Heart right ventricle (tissue), 16 donors: ENCODE measurements at regions not wholly inside any gene's neighbourhood (a gene's known extent, or its start where the extent isn't known, plus 50 kb on each side); places are given as distances from the start of the nearest gene placed in this dataset.
"Not testable (repeated sequence)": the region's sequence is repeated elsewhere in the genome, so short reads cannot be mapped to it uniquely, and the experiment has no call there.

Source experiments
- ATAC-seq, 8 donors: fragments of 200-7000 bp; cut with Tn5 transposase; one replicate each; pipeline ENCODE4 v1.9.1; 2020; ENCODE audit warnings: mild to moderate bottlenecking in 8 of 8, moderate library complexity in 8 of 8, moderate number of reproducible peaks in 1 of 8
- DNase-seq, 2 donors: peaks; one replicate each; pipeline ENCODE4 v3.0.0-alpha.2; 2020
- H3K27ac ChIP-seq, 10 donors: fragments of 200-600 bp; sonication (generic) in 2 of 10; one replicate each; pipeline versions ENCODE4 v1.5.0 to v1.8.0; 2020 to 2022; ENCODE audit warnings: mild to moderate bottlenecking in 3 of 10
- H3K27me3 ChIP-seq, 7 donors: fragments of 200-600 bp; one replicate each; pipeline ENCODE4 v1.8.0; 2021 to 2022; ENCODE audit warnings: mild to moderate bottlenecking in 2 of 7
- H3K36me3 ChIP-seq, 9 donors: fragments of 200-600 bp; sonication (generic) in 1 of 9; one replicate each; pipeline versions ENCODE4 v1.5.0 to v1.8.0; 2020 to 2022; ENCODE audit warnings: mild to moderate bottlenecking in 2 of 9
- H3K4me1 ChIP-seq, 9 donors: fragments of 200-600 bp; sonication (generic) in 1 of 9; one replicate each; pipeline versions ENCODE4 v1.5.0 to v1.8.0; 2020 to 2022; ENCODE audit warnings: mild to moderate bottlenecking in 4 of 9
- H3K4me3 ChIP-seq, 10 donors: fragments of 200-600 bp; sonication (generic) in 2 of 10; one replicate each; pipeline versions ENCODE4 v1.5.0 to v1.8.0; 2020 to 2022; ENCODE audit warnings: mild to moderate bottlenecking in 7 of 10, moderate library complexity in 2 of 10
- H3K9me3 ChIP-seq, 11 donors: fragments of 200-600 bp in 10 of 11; sonication (generic) in 2 of 11; one replicate each; pipeline versions ENCODE4 v1.5.0 to v1.8.0; 2013 to 2022; ENCODE audit warnings: mild to moderate bottlenecking in 2 of 11, control low read depth in 1 of 11, moderate library complexity in 1 of 11
- WGBS, 2 donors: extraction: QIAGEN DNeasy Blood & Tissue Kit; methylation state at CpG; one replicate each; pipeline ENCODE4 v1.1.7; 2013; ENCODE audit warnings: inconsistent platforms in 1 of 2; 5-methylcytosine and 5-hydroxymethylcytosine counted together
- intact Hi-C, 10 donors: fragments of 100-400 bp; cut with DNase I; formaldehyde crosslinking; loops; one replicate each; pipeline versions ENCODE4 v1.11.1 to v1.14.2; 2022
- TF ChIP-seq, protein P1 (sequence below), 9 donors: fragments of 200-600 bp; sonication (generic) in 2 of 9; IDR thresholded peaks; one replicate each; pipeline versions ENCODE4 v1.5.0 to v1.8.0; 2021 to 2022; ENCODE audit warnings: antibody characterized with exemption in 9 of 9, mild to moderate bottlenecking in 5 of 9, moderate library complexity in 1 of 9
- donor health status: Arrhythmogenic right ventricular cardiomyopathy.
- donor health status: ischemic (EF 13 %, LVEDD 7.1; RV severe dilation, severe dysfunction).
- donor health status: healthy with polysubstance abuse.
- donor health status: DM: no; HTN: yes; CAD: no.
- donor health status: DM: no; HTN: no; CAD: no.
- donor health status: ischemic (EF 25% LVEDD 6.9; RV normal size, moderate dysfunction).
- donor health status: ischemic (EF 25% LVEDD 5.7; RV mildly dilated, moderate dysfunction).
- donor health status: healthy.
- donor health status: DM: yes; HTN: yes; CAD: no.
- donor health status: Ischemic cardiomyopathy.
- donor health status: ischemic (EF 35%, LVEDD 5.7; RV mildly dilated, moderate dysfunction).
- donor health status: nonischemic (EF 11% LVEDD 7.7; RV severe dilation, severe dysfunction).
- donor health status: DM: yes; HTN: yes; CAD: no.
- donor health status: PGD.
- donor health status: ischemic (EF 29% LVEDD 5.4; RV normal size, mild dysfunction).
- donor health status: nonischemic (EF 23%, LVEDD 6.1; RV moderate dilation, normal function).

DNA sequence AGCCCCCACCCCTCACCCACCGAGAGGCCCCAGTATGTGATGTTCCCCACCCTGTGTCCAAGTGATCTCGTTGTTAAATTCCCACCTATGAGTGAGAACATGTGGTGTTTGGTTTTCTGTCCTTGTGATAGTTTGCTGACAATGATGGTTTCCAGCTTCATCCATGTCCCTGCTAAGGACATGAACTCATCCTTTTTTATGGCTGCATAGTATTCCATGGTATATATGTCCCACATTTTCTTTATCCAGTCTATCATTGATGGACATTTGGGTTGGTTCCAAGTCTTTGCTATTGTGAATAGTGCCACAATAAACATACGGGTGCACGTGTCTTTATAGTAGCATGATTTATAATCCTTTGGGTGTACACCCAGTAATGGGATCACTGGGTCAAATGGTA lies 79.2 kb downstream of the PXDC1 start:
- ATAC-seq, intact Hi-C loops, H3K27me3 ChIP-seq, DNase-seq, H3K4me1 ChIP-seq, H3K4me3 ChIP-seq, H3K27ac ChIP-seq, H3K36me3 ChIP-seq: not testable (repeated sequence)
- 82 to 91% methylated on average over 4 of the region's 4 CpGs for WGBS, 2 donors
- H3K9me3 ChIP-seq: peaks cover 0 to 45% (median 9%) of the 10 kb centered on the region in 11 donors

DNA sequence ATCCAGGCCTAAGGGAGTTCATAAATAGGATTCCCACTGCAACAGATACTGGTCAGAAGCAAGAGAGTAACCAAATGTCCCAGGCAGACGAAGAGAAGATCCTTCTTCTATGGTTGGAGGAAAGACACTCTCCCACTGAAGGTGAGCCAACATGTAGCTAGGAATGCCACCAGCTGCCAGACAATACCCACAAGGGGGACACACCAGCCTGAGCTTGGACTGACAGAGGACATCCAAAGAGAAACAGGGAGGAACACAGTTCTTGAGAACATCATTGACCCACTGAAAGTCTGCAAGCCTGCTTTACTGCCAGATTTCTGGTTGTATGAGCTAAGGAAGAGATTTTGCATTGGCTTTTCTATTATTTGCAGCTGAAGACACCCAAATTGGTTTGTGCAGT lies 80.1 kb downstream of the PXDC1 start:
- Histone ChIP-seq H3K27ac (no peak overlapping the region), H3K36me3 (no peaks in the 10 kb centered on the region), H3K4me1 (no peaks in the 10 kb centered on the region), H3K27me3 (no peaks in the 10 kb centered on the region), H3K4me3 (no peak overlapping the region), H3K9me3 (peaks cover 0 to 44% (median 9%) of the 10 kb centered on the region in 11 donors)
- ATAC-seq: no peak
- intact Hi-C loops: no loop called here
- DNase-seq: no peak
- TF ChIP-seq, protein P1, sequence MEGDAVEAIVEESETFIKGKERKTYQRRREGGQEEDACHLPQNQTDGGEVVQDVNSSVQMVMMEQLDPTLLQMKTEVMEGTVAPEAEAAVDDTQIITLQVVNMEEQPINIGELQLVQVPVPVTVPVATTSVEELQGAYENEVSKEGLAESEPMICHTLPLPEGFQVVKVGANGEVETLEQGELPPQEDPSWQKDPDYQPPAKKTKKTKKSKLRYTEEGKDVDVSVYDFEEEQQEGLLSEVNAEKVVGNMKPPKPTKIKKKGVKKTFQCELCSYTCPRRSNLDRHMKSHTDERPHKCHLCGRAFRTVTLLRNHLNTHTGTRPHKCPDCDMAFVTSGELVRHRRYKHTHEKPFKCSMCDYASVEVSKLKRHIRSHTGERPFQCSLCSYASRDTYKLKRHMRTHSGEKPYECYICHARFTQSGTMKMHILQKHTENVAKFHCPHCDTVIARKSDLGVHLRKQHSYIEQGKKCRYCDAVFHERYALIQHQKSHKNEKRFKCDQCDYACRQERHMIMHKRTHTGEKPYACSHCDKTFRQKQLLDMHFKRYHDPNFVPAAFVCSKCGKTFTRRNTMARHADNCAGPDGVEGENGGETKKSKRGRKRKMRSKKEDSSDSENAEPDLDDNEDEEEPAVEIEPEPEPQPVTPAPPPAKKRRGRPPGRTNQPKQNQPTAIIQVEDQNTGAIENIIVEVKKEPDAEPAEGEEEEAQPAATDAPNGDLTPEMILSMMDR (IDR thresholded peaks at IDR 0.05): no peak
- 95 to 96% methylated on average over 1 of the region's 1 CpG for WGBS, 2 donors

DNA sequence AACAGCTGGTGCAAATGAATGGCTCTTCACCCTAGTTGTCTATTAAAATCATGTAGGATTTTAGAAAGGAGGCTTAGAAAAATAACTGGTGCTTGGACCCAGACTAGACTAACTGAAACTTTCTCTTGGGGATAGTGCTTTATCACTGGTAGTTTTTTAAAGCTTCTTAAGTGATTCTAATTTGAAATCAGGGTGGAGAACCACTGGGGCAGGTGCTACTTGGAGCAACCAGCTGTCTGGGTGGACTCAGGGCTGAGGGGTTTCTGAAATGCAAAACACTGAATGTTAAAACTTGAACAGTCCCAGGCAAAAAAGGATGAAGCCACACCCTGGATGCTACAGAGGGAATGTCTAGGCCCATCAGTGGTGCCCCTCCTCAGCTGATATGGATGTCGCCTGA lies 81.2 kb downstream of the PXDC1 start:
- WGBS, 2 donors: 79 to 92% methylated on average over 1 of the region's 1 CpG
- H3K9me3 ChIP-seq: peaks cover 0 to 33% (median 9%) of the 10 kb centered on the region in 11 donors
- no peak for ATAC-seq

DNA sequence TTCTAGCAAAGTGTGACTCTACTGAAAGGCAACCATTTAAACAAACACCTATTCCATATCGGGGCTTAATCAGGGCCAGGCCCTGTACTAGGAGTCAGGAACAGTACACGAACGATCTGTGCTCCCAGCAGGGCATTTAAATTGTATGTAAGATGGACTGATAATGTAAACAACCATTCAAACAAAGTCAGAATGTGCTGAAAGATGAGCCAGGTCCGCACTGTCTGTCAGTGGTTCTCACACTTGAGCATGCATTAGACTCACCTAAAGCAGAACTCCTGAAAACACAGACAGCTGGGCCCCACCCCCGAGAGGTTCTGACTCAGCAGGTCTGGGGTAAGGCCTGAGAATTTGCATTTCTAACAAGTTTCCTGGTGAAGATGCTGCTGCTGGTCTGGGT lies 81.6 kb downstream of the PXDC1 start:
- DNase-seq (no peak), ATAC-seq (no peak)
- no peak overlapping the region for H3K27ac ChIP-seq
- H3K27me3 ChIP-seq: peaks cover 0 to 5% (median 0%) of the 10 kb centered on the region in 7 donors
- 80 to 88% methylated on average over 5 of the region's 5 CpGs for WGBS, 2 donors
- H3K4me3 ChIP-seq: no peak overlapping the region
- H3K9me3 ChIP-seq: peaks cover 0 to 33% (median 9%) of the 10 kb centered on the region in 11 donors
- H3K36me3 ChIP-seq: no peaks in the 10 kb centered on the region
- intact Hi-C loops: no loop called here
- H3K4me1 ChIP-seq: no peaks in the 10 kb centered on the region
- TF ChIP-seq, protein P1 (IDR thresholded peaks at IDR 0.05): no peak

More for the DNA sequence above, 81.2 kb downstream of the PXDC1 start:
- intact Hi-C loops: no loop called here
- Histone ChIP-seq H3K36me3 (no peaks in the 10 kb centered on the region), H3K4me3 (no peak overlapping the region), H3K4me1 (no peaks in the 10 kb centered on the region), H3K27ac (no peak overlapping the region), H3K27me3 (peaks cover 0 to 5% (median 0%) of the 10 kb centered on the region in 7 donors)
- DNase-seq: no peak
- TF ChIP-seq, protein P1 (IDR thresholded peaks at IDR 0.05): no peak

DNA sequence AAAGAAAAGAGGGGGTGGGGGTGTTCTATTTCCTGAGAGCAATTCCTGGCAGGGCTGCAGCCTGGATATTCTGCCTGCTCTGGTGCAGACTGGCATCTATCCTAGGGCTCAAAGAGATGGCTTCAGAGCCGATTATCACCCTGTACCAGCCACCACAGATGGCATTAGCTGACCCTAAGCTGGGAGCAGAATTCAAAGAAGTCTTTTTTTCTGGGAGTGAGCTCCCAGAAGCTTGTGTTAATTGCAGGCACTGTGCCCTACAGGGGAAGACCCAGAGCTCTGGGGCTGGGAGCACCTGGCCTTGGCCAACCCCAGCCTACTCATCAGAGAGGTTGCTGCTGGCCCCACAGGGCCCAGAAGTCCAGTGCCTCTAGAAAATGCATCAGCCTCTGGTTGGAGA lies 85.9 kb downstream of the PXDC1 start:
- Histone ChIP-seq H3K9me3 (peaks cover 0 to 23% (median 9%) of the 10 kb centered on the region in 11 donors), H3K36me3 (no peaks in the 10 kb centered on the region), H3K27me3 (peaks cover 0 to 5% (median 0%) of the 10 kb centered on the region in 7 donors), H3K27ac (no peak overlapping the region), H3K4me1 (no peaks in the 10 kb centered on the region), H3K4me3 (no peak overlapping the region)
- TF ChIP-seq, protein P1 (IDR thresholded peaks at IDR 0.05): no peak
- 69 to 70% methylated on average over 1 of the region's 1 CpG for WGBS, 2 donors
- intact Hi-C loops: no loop called here
- ATAC-seq (no peak), DNase-seq (no peak)
